HepG2 (cell line): ENCODE measurements at regions not wholly inside any gene's neighbourhood (a gene's known extent, or its start where the extent isn't known, plus 50 kb on each side); places are given as distances from the start of the nearest gene placed in this dataset.

Experiments used
- AHR ChIP-seq: IDR thresholded peaks from 2 replicates; pipeline ENCODE4 v1.6.1; 2018; ENCODE audit warnings: missing genetic modification reagents, missing compliant biosample characterization
- CEBPG ChIP-seq: IDR thresholded peaks from 2 replicates; pipeline ENCODE4 v1.6.1; 2016
- EHMT2 ChIP-seq: fragments of 200-600 bp; sonication (generic); IDR thresholded peaks from 2 replicates; pipeline ENCODE4 v1.7.0; 2017; ENCODE audit warnings: antibody characterized with exemption, low read depth, low read length, borderline replicate concordance
- HNF1A ChIP-seq, 2 experiments: sonication (generic) in 1 of 2; formaldehyde crosslinking in 1 of 2; IDR thresholded peaks; 2 replicates each; pipeline versions ENCODE4 v1.4.0 to v1.6.1; 2016 to 2020; ENCODE audit warnings: borderline replicate concordance in 1 of 2, low read depth in 1 of 2, mild to moderate bottlenecking in 1 of 2, missing genetic modification reagents in 1 of 2
- KDM4B ChIP-seq: sonication (generic); formaldehyde crosslinking; IDR thresholded peaks from 2 replicates; pipeline ENCODE4 v1.4.0; 2020; ENCODE audit warnings: missing genetic modification reagents
- MAX ChIP-seq: IDR thresholded peaks from 2 replicates; pipeline ENCODE4 v1.6.1; 2012; ENCODE audit warnings: inconsistent platforms
- NR2C2 ChIP-seq: sonication (generic); formaldehyde crosslinking; IDR thresholded peaks from 2 replicates; pipeline ENCODE4 v1.4.0; 2020; ENCODE audit warnings: missing genetic modification reagents, mild to moderate bottlenecking, moderate library complexity, borderline replicate concordance
- POLR2A ChIP-seq, 2 experiments: IDR thresholded peaks; 2 replicates each; pipeline ENCODE4 v1.6.1; 2011; ENCODE audit warnings: low read depth in 2 of 2, low read length in 2 of 2, mild to moderate bottlenecking in 1 of 2, moderate library complexity in 1 of 2; ENCODE audit not compliant: insufficient read depth in 1 of 2
- XRCC5 ChIP-seq: fragments of 200-400 bp; formaldehyde crosslinking; optimal IDR thresholded peaks from 2 replicates; pipeline ENCODE3; 2017; ENCODE audit warnings: mild to moderate bottlenecking, low read length
- TF ChIP-seq, protein P1 (sequence below): sonication (generic); formaldehyde crosslinking; conservative IDR thresholded peaks from 2 replicates; pipeline ENCODE4 v1.4.0; 2020; ENCODE audit warnings: missing genetic modification reagents
- TF ChIP-seq, protein P2 (sequence below): sonication (generic); formaldehyde crosslinking; IDR thresholded peaks from 2 replicates; pipeline ENCODE4 v1.5.0; 2020; ENCODE audit warnings: mild to moderate bottlenecking, missing genetic modification reagents, moderate library complexity

- TF ChIP-seq EHMT2 (peak; percentile 74; the same call in 1 of the 2 replicates), AHR (CRISPR knock-in tag) (no peak; the same call in 1 of the 2 replicates), POLR2A (IDR thresholded peaks at IDR 0.05; ENCODE audit: insufficient read depth in 1 of 2, low read depth in 2 of 2, low read length in 2 of 2) (peak in 1 of 2 experiments; percentile 43; a peak in 1 of 4 replicates), CEBPG (CRISPR knock-in tag) (peak; percentile 95), XRCC5 (peak; percentile 15), KDM4B (no peak), MAX (peak; percentile 44; the same call in 1 of the 2 replicates), NR2C2 (CRISPR knock-in tag) (peak; percentile 75; the same call in 1 of the 2 replicates), HNF1A (IDR thresholded peaks at IDR 0.05; ENCODE audit: low read depth) (peak; percentile 72), HNF1A (CRISPR knock-in tag; IDR thresholded peaks at IDR 0.05; ENCODE audit: borderline replicate concordance) (peak; percentile 58; the same call in 1 of the 2 replicates)
- TF ChIP-seq, protein P1, sequence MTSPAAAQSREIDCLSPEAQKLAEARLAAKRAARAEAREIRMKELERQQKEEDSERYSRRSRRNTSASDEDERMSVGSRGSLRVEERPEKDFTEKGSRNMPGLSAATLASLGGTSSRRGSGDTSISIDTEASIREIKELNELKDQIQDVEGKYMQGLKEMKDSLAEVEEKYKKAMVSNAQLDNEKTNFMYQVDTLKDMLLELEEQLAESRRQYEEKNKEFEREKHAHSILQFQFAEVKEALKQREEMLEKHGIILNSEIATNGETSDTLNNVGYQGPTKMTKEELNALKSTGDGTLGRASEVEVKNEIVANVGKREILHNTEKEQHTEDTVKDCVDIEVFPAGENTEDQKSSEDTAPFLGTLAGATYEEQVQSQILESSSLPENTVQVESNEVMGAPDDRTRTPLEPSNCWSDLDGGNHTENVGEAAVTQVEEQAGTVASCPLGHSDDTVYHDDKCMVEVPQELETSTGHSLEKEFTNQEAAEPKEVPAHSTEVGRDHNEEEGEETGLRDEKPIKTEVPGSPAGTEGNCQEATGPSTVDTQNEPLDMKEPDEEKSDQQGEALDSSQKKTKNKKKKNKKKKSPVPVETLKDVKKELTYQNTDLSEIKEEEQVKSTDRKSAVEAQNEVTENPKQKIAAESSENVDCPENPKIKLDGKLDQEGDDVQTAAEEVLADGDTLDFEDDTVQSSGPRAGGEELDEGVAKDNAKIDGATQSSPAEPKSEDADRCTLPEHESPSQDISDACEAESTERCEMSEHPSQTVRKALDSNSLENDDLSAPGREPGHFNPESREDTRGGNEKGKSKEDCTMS (CRISPR knock-in tag), result no peak
- TF ChIP-seq, protein P2, sequence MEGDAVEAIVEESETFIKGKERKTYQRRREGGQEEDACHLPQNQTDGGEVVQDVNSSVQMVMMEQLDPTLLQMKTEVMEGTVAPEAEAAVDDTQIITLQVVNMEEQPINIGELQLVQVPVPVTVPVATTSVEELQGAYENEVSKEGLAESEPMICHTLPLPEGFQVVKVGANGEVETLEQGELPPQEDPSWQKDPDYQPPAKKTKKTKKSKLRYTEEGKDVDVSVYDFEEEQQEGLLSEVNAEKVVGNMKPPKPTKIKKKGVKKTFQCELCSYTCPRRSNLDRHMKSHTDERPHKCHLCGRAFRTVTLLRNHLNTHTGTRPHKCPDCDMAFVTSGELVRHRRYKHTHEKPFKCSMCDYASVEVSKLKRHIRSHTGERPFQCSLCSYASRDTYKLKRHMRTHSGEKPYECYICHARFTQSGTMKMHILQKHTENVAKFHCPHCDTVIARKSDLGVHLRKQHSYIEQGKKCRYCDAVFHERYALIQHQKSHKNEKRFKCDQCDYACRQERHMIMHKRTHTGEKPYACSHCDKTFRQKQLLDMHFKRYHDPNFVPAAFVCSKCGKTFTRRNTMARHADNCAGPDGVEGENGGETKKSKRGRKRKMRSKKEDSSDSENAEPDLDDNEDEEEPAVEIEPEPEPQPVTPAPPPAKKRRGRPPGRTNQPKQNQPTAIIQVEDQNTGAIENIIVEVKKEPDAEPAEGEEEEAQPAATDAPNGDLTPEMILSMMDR (CRISPR knock-in tag), result peak; percentile 13; the same call in 1 of the 2 replicates
These were observed 66.9 kb upstream of the ATF7IP2 start for GRCh38 chr16:10318798-10319500.
